GM19455 (cell line): ENCODE measurements at regions not wholly inside any gene's neighbourhood (a gene's known extent, or its start where the extent isn't known, plus 50 kb on each side); places are given as distances from the start of the nearest gene placed in this dataset.
"Not testable (repeated sequence)": the region's sequence is repeated elsewhere in the genome, so short reads cannot be mapped to it uniquely, and the experiment has no call there.

Experiments used
- ATAC-seq: cut with Tn5 transposase; IDR thresholded peaks from one replicate; pipeline ENCODE4 v1.9.1; 2021; ENCODE audit not compliant: unreplicated experiment

- no peak for ATAC-seq
Measured at GRCh38 chr10:44118500-44118899, 266.4 kb downstream of the CXCL12 start.

GRCh38 chr10:44116474-44116873, 268.4 kb downstream of the CXCL12 start:
- ATAC-seq: no peak

DNA sequence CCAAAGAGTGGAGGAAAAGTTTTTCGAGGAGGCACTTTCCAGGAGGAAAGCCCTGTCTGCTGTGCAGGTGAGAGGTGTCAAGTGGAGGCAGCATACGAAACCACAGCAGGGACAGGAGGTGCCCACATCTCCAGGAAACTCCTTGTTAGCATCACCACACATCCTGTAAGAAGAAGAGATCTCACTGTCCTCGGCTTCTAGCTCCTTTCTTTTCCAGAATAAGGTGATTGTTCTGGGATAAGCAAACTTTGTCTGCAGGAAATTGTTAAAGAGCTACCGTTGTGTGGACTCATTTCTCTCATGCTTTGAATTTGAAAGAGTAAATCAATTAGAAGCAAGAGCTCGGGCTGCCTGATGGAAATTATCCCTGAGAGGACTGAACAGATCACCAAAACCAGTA, 269.4 kb downstream of the CXCL12 start:
- ATAC-seq: no peak

DNA sequence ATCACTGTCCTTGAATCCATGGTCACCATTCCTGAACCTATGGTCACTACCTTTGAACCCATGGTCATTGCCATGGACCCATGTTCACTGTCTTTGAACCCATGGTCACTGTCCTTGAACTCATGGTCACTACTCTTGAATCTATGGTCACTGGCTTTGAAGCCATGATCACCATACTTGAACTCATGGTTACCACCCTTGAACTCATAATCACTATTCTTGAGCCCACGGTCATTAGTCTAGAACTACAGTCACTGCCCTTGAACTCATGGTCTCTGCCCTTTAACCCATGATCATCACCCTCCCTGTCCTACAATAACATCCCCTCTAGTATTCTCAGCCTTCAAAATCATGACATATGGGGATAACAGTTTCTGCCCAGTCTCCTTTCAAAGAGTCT, 270.5 kb downstream of the CXCL12 start:
- no peak for ATAC-seq

DNA sequence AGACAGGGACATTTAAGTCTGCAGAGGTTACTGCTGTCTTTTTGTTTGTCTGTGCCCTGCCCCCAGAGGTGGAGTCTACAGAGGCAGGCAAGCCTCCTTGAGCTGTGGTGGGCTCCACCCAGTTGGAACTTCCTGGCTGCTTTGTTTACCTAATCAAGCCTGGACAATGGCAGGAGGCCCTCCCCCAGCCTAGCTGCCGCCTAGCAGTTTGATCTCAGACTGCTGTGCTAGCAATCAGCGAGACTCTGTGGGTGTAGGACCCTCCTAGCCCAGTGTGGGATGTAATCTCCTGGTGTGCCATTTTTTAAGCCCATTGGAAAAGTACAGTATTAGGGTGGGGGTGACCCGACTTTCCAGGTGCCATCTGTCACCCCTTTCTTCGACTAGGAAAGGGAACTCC, 272.6 kb downstream of the CXCL12 start:
- ATAC-seq: not testable (repeated sequence)

- ATAC-seq: no peak
Measured at GRCh38 chr10:44105696-44106095, 279.2 kb downstream of the CXCL12 start.

DNA sequence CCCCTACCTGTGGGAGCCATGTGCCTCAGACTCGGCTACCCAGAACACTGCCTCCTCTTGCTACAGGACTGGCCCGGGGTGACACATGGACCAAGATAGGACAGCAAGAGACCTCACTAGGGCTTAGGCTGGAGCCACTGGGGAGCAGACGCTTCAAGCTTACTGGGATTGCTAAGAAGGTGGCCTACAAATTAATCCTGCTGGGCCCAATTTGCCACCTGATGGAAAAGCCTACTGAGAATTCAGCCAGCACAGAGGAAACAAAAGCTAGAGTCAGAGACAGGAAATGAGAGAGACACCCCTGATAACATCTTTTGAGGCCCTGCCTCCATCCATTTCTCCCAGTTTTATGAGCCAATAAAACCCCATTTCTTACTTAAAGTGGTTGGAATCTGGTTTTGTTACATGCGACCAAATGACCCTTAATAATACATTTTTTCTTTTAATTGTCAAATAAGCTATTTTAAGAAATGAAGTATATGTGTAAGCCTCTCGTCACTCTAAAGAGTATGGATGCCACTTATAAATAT, 282.1 kb downstream of the CXCL12 start:
- ATAC-seq: no peak

- no peak for ATAC-seq
Measured at GRCh38 chr10:44101082-44101481, 283.8 kb downstream of the CXCL12 start.

DNA sequence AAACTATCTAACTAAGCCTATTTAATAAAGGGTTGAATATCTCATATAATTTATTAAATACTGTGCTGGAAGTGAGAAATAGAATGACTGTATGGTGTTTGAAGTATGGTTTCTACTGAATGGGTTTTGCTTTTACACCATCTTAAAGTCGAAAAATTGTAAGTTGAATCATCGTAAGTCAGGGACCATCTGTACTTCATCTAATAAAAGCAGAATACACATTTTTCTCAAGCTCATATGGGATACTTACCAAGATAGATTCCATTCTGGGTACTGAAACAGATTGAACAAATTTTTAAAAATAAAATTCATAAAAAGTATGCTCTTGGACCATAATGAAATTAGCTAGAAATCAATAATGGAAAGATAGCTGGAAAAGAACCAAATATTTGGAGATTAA, 285.4 kb downstream of the CXCL12 start:
- ATAC-seq: no peak

- not testable (repeated sequence) for ATAC-seq
Measured at GRCh38 chr10:44096217-44096616, 288.7 kb downstream of the CXCL12 start.

GRCh38 chr10:44089671-44090070, 295.2 kb downstream of the CXCL12 start:
- no peak for ATAC-seq

DNA sequence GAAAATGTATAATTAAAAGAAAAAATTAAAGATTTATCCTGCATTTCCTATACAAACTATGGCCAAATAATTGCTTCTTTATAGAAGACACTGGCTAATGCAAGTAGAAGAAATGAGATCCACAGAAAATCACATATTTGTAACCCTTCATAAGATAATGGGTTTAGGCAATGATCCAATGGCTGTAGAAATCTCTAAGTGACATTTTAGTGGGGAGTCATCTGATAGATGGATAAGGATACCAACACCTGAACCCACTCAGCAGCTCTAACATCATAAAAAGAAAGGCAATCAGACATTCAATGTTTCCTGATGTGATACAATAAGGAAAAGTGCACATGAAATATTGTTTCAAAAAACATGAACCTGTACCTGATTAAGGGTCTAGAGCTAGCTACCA, 297.5 kb downstream of the CXCL12 start:
- no peak for ATAC-seq

DNA sequence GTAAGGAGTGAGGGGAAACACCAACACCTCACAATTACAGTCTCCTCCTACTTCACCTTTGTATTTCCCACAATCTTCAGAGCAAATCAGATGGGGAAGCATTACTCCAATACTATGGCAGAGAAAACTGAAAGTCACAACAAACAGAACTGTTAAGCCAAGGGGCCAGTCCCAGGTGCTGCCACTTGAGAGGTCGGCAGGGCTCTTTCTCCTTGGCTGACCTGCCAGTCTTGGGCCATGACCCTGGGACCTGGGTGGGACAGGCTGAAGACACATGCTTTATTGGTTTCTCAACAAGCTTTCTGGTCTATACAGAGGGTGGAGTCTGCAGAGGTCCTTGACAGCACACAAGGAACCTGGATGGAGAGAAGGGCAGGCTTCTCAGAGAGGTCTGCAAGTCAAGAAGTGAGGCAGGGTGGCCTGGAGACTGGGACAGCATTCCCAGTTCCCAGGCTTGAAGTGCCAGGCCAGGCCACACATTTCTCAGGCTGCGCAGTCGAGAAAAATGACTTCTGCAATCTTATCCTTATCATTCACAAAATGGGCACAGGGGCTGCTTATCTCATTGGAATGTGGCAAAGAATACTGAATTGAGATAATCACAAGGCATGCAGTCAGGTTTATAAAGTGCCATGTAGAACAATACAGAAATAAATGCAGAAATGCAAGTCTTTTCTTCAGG, 301.0 kb downstream of the CXCL12 start:
- ATAC-seq: no peak

- no peak for ATAC-seq
Measured at GRCh38 chr10:44071479-44071878, 313.4 kb downstream of the CXCL12 start.

DNA sequence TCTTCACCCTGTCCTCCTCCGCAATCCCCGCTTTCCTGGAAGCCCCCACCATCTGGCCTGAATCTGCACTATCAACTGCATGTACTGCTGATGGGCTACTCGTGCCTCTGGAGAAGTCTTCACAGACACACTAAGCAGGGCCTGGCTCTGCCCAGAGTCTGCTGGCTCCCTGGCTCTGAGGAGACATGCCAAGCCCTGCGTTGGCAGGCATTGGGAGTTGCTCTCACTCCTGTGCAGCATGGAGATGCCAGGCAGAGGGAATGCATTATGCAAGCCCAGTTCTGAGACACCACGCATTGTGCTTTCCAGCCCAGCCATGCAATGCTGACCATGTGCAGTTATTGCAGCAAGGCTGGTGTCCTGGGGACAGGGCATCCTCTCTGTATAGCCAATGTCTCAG, 314.6 kb downstream of the CXCL12 start:
- no peak for ATAC-seq

DNA sequence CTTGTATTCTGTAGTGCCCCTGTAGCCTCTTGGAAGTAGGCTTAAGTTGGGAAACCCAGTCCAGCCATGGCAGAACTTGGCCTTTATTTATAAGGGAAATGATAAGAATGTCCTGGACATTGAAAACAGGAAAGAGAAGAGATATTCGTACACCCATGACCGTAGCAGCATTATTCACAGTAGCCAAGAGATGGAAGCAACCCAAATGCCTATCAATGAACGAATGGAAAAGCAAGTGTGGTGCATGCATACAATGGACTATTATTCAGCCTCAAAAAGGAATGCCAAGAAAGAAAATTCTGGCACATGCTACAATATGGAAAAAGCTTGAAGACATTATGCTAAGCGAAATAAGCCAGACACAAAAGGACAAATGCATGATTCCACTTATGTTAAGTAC, 315.3 kb downstream of the CXCL12 start:
- no peak for ATAC-seq

GRCh38 chr10:44068716-44069482, 316.0 kb downstream of the CXCL12 start:
- no peak for ATAC-seq

GRCh38 chr10:44067432-44067831, 317.5 kb downstream of the CXCL12 start:
- ATAC-seq: no peak

DNA sequence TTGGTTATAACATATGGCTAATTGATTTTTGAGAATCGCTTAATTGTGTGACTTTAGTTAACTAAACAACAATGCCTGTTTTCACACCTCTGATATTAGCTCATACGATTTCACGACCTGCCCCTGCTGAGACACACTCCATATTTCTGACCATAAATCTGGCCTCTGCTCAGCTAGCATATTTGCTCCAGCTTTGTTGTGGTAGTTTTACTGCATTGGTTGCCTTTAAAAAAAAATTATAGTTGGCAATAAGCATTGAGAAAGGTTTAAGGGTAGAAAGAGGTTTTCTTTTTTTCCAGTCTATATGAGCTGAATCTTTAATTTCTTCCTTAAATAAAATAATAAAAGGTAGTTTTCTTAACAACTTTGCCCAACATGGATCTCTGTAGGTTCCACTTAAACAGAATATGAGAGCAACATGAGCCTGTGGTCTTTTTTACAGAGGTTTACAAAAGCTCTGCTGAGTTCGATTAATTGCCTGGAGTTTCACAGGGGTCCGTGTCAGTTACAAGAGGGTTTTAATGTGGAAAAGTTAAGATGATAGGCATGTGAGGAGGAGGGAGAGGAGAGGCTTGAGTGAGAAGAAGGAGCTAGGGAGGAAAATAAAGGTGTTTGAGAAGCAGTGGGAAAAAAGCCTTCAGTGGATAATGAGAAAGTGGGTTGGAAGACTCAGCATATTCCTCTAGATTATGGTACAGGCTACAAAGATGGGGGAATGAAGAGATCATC, 318.2 kb downstream of the CXCL12 start:
- no peak for ATAC-seq

- no peak for ATAC-seq
Measured at GRCh38 chr10:44065788-44066526, 318.9 kb downstream of the CXCL12 start.
